HCT116 (cell line): ENCODE measurements at regions not wholly inside any gene's neighbourhood (a gene's known extent, or its start where the extent isn't known, plus 50 kb on each side); places are given as distances from the start of the nearest gene placed in this dataset.

Source experiments
- ATAC-seq: fragments of 200-7000 bp; cut with Tn5 transposase; 2 replicates; pipeline ENCODE4 v1.9.1; 2020; ENCODE audit warnings: mild to moderate bottlenecking, moderate library complexity
- BruUV-seq: library from RNA; stranded (reverse); fragments of 400-500 nt; replicated peaks from 2 replicates; lab custom pipeline; 2021; lab: Mats Ljungman, UMichigan
- CTCF ChIA-PET: fragments of 300-600 bp; sonication (Branson Sonifier 250); formaldehyde crosslinking; loops from one replicate; lab custom pipeline; 2021; ENCODE audit warnings: antibody characterized with exemption; lab: Charles Lee
- POLR2A ChIA-PET: fragments of 300-600, 350-600 bp; sonication (Branson Sonifier 250); formaldehyde crosslinking; loops from one replicate; lab custom pipeline; 2021; ENCODE audit warnings: antibody characterized with exemption; lab: Charles Lee
- RAD21 ChIA-PET, 2 experiments: fragments of 300-600 bp; sonication (Branson Sonifier 250); formaldehyde crosslinking; loops; one replicate each; lab custom pipeline; 2023; ENCODE audit warnings: low total read pairs in 2 of 2; ENCODE audit not compliant: uncharacterized antibody in 2 of 2, unreplicated experiment in 2 of 2, low non-redundant PET in 1 of 2; lab: Charles Lee
- DNase-seq: peaks from one replicate; pipeline ENCODE4 v3.0.0-alpha.2; 2010; ENCODE audit warnings: low read depth, low spot score
- H2AFZ ChIP-seq: fragments of 200-600 bp; shearing (Covaris generic), sonication (generic); 2 replicates; pipeline ENCODE4 v1.6.1; 2017; ENCODE audit warnings: low read depth, mixed run types, mixed read lengths, antibody characterized with exemption, low read length; ENCODE audit not compliant: poor library complexity, severe bottlenecking
- H3K27ac ChIP-seq: 2 replicates; pipeline ENCODE4 v1.5.1; 2012; ENCODE audit warnings: low read depth, low read length
- H3K27me3 ChIP-seq: fragments of 200-600 bp; sonication (generic); 2 replicates; pipeline ENCODE4 v1.6.1; 2016; ENCODE audit warnings: mixed run types, low read length, mixed read lengths; ENCODE audit not compliant: insufficient read depth
- H3K36me3 ChIP-seq, 2 experiments: fragments of 200-500 bp in 1 of 2; fragments of 200-600 bp in 1 of 2; sonication (Bioruptor generic) in 1 of 2; sonication (generic) in 1 of 2; 2 replicates each; pipeline versions ENCODE4 v1.5.1 to v1.6.1; 2014 to 2016; ENCODE audit warnings: low read length in 2 of 2, inconsistent platforms in 1 of 2, mixed read lengths in 1 of 2, mixed run types in 1 of 2; ENCODE audit not compliant: insufficient read depth in 2 of 2, control insufficient read depth in 1 of 2
- H3K4me1 ChIP-seq, 2 experiments: fragments of 200-600 bp in 1 of 2; sonication (generic) in 1 of 2; 2 replicates each; pipeline versions ENCODE4 v1.5.1 to v1.6.1; 2012 to 2017; ENCODE audit warnings: low read length in 2 of 2, inconsistent platforms in 1 of 2, mild to moderate bottlenecking in 1 of 2, mixed read lengths in 1 of 2, mixed run types in 1 of 2, moderate library complexity in 1 of 2; ENCODE audit not compliant: insufficient read depth in 2 of 2, control insufficient read depth in 1 of 2
- H3K4me2 ChIP-seq: fragments of 200-600 bp; sonication (generic); 2 replicates; pipeline ENCODE4 v1.6.1; 2017; ENCODE audit warnings: mixed run types, low read length, mixed read lengths
- H3K4me3 ChIP-seq, 2 experiments: fragments of 200-600 bp in 1 of 2; sonication (generic) in 1 of 2; replicated peaks in 1 of 2; 2 replicates each; pipeline ENCODE4 v1.5.1; 2011 to 2016; ENCODE audit warnings: low read length in 2 of 2, control low read depth in 1 of 2, low read depth in 1 of 2, mild to moderate bottlenecking in 1 of 2, mixed read lengths in 1 of 2, mixed run types in 1 of 2
- H3K79me2 ChIP-seq: fragments of 200-600 bp; sonication (generic); 2 replicates; pipeline ENCODE4 v1.6.1; 2017; ENCODE audit warnings: mild to moderate bottlenecking, mixed run types, low read length, moderate library complexity, mixed read lengths; ENCODE audit not compliant: insufficient read depth
- H3K9ac ChIP-seq: fragments of 200-600 bp; sonication (generic); 2 replicates; pipeline ENCODE4 v1.6.1; 2016; ENCODE audit warnings: low read length, mixed read lengths
- H3K9me2 ChIP-seq: fragments of 200-600 bp; sonication (generic), shearing (Covaris generic); 2 replicates; pipeline ENCODE4 v1.6.1; 2017; ENCODE audit warnings: mixed run types, mild to moderate bottlenecking, moderate library complexity; ENCODE audit not compliant: insufficient read depth
- H3K9me3 ChIP-seq, 2 experiments: fragments of 200-500 bp in 1 of 2; fragments of 200-600 bp in 1 of 2; sonication (Bioruptor generic) in 1 of 2; sonication (generic) in 1 of 2; 2 replicates each; pipeline ENCODE4 v1.6.1; 2014 to 2017; ENCODE audit warnings: low read length in 2 of 2, mixed read lengths in 2 of 2, inconsistent platforms in 1 of 2, low read depth in 1 of 2, mild to moderate bottlenecking in 1 of 2, mixed run types in 1 of 2, moderate library complexity in 1 of 2; ENCODE audit not compliant: control insufficient read depth in 1 of 2, insufficient read depth in 1 of 2
- H4K20me1 ChIP-seq: fragments of 200-600 bp; sonication (generic), shearing (Covaris generic); 2 replicates; pipeline ENCODE4 v1.6.1; 2017; ENCODE audit warnings: mixed run types, mild to moderate bottlenecking, moderate library complexity; ENCODE audit not compliant: insufficient read depth
- ATF3 ChIP-seq: IDR thresholded peaks from 2 replicates; pipeline ENCODE4 v1.6.1; 2012
- CEBPB ChIP-seq: IDR thresholded peaks from 2 replicates; pipeline ENCODE4 v1.6.1; 2012; ENCODE audit warnings: low read depth
- EGR1 ChIP-seq: IDR thresholded peaks from 2 replicates; pipeline ENCODE4 v1.6.1; 2012; ENCODE audit warnings: low read depth
- EZH2phosphoT487 ChIP-seq: fragments of 200-600 bp; IDR thresholded peaks from 2 replicates; pipeline ENCODE4 v1.6.1; 2018; ENCODE audit warnings: antibody characterized with exemption, borderline replicate concordance
- FOSL1 ChIP-seq: IDR thresholded peaks from 2 replicates; pipeline ENCODE4 v1.6.1; 2012; ENCODE audit warnings: low read depth
- POLR2A ChIP-seq: IDR thresholded peaks from 2 replicates; pipeline ENCODE4 v1.7.0; 2011; ENCODE audit warnings: borderline replicate concordance; ENCODE audit not compliant: insufficient read depth, insufficient read length; ENCODE audit errors: extremely low read depth
- SP1 ChIP-seq: IDR thresholded peaks from 2 replicates; pipeline ENCODE4 v1.6.1; 2012; ENCODE audit warnings: low read depth
- ZNF274 ChIP-seq: fragments of 200-500 bp; sonication (Bioruptor generic); IDR thresholded peaks from 2 replicates; pipeline ENCODE4 v1.6.1; 2014; ENCODE audit warnings: mild to moderate bottlenecking, low read depth, low read length, inconsistent platforms
- intact Hi-C: fragments of 100-400 bp; cut with micrococcal nuclease; formaldehyde crosslinking; loops from 2 replicates; pipeline ENCODE4 v1.10.0; 2022
- TF ChIP-seq, protein P1 (sequence below): IDR thresholded peaks from 2 replicates; pipeline ENCODE4 v1.6.1; 2012; ENCODE audit warnings: low read depth
- TF ChIP-seq, protein P2 (sequence below): IDR thresholded peaks from 2 replicates; pipeline ENCODE4 v1.6.1; 2011; ENCODE audit warnings: mild to moderate bottlenecking, low read length, moderate library complexity; ENCODE audit not compliant: insufficient replicate concordance; ENCODE audit errors: extremely low read depth
- TF ChIP-seq, protein P3 (sequence below): IDR thresholded peaks from 2 replicates; pipeline ENCODE4 v1.6.1; 2012

DNA sequence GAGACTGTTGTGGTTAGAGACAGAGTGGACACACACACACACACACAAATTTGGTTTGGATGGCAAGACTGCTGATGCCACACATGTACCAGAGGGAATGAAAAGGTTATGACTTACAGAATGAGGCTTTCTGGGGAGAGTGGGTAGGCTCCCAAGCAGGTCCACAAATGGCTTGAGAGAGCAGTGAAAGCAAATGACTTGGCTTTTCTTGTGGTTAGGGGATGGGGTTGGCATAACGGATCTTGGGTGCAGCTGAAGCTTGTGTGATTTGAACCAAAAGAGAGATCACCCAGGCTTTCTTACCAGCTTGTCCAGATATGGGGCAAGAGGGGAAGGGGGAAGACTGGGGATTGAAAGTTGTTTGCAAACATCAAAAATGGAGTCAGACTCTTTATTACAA is 73.9 kb upstream of the OLIG3 start:
- Histone ChIP-seq H4K20me1 (no peaks in the 10 kb centered on the region), H3K4me1 (no peaks in the 10 kb centered on the region), H3K9me3 (no peaks in the 10 kb centered on the region), H3K4me2 (no peak overlapping the region), H3K79me2 (no peaks in the 10 kb centered on the region), H3K9me2 (no peaks in the 10 kb centered on the region), H3K27me3 (no peaks in the 10 kb centered on the region), H3K4me3 (no peak overlapping the region), H3K9ac (no peak overlapping the region), H3K36me3 (no peaks in the 10 kb centered on the region), H3K27ac (no peak overlapping the region), H2AFZ (no peak overlapping the region)
- intact Hi-C loops, result no loop called here
- ChIA-PET POLR2A (no interaction called here), RAD21 (no interaction called here), CTCF (no interaction called here)
- TF ChIP-seq FOSL1 (no peak), ZNF274 (no peak), EZH2phosphoT487 (no peak), EGR1 (no peak), CEBPB (no peak)
- TF ChIP-seq, protein P1, sequence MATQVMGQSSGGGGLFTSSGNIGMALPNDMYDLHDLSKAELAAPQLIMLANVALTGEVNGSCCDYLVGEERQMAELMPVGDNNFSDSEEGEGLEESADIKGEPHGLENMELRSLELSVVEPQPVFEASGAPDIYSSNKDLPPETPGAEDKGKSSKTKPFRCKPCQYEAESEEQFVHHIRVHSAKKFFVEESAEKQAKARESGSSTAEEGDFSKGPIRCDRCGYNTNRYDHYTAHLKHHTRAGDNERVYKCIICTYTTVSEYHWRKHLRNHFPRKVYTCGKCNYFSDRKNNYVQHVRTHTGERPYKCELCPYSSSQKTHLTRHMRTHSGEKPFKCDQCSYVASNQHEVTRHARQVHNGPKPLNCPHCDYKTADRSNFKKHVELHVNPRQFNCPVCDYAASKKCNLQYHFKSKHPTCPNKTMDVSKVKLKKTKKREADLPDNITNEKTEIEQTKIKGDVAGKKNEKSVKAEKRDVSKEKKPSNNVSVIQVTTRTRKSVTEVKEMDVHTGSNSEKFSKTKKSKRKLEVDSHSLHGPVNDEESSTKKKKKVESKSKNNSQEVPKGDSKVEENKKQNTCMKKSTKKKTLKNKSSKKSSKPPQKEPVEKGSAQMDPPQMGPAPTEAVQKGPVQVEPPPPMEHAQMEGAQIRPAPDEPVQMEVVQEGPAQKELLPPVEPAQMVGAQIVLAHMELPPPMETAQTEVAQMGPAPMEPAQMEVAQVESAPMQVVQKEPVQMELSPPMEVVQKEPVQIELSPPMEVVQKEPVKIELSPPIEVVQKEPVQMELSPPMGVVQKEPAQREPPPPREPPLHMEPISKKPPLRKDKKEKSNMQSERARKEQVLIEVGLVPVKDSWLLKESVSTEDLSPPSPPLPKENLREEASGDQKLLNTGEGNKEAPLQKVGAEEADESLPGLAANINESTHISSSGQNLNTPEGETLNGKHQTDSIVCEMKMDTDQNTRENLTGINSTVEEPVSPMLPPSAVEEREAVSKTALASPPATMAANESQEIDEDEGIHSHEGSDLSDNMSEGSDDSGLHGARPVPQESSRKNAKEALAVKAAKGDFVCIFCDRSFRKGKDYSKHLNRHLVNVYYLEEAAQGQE, result no peak
- ATAC-seq, result no peak
- no TSS peak for BruUV-seq
- DNase-seq, result no peak

DNA sequence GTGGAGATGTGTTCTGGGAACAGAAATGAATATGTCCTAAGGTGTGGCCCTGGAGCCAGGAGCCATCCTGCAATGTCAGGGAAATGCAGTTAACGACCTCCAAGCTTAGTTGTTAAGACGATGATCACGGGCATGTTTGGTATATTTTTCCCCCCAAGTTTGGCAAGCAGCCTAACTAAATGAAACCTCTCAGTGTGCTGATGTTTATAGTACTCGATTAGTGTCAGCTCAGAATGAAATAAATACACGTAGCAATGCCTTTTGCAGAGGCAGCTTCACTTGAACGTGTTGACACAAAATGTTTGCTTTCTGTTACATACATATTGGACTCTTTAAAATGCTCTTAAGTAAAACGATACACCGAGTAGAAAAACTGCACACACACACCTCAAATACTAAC is 76.2 kb upstream of the OLIG3 start:
- H3K27me3 ChIP-seq, result 0 out of 2 replicates have a peak, but pooled peaks cover 7% of the 10 kb centered on the region
- CTCF ChIA-PET, result interaction anchor here (1.6 kb wide), 1 partner anchor 11 kb away, joined by 6 read pairs; no protein-coding TSS in a partner anchor
- intact Hi-C loops, result no loop called here

More for the DNA sequence above, 76.2 kb upstream of the OLIG3 start:
- ChIA-PET POLR2A (no interaction called here), RAD21 (no interaction called here)
- Histone ChIP-seq H3K79me2 (no peaks in the 10 kb centered on the region), H2AFZ (no peak overlapping the region), H3K4me2 (no peak overlapping the region), H3K4me1 (no peaks in the 10 kb centered on the region), H3K9me2 (no peaks in the 10 kb centered on the region), H3K9me3 (no peaks in the 10 kb centered on the region), H3K36me3 (no peaks in the 10 kb centered on the region), H3K9ac (no peak overlapping the region), H3K27ac (no peak overlapping the region), H4K20me1 (no peaks in the 10 kb centered on the region), H3K4me3 (no peak overlapping the region)
- ATAC-seq, result no peak
- no TSS peak for BruUV-seq
- no peak for DNase-seq
- TF ChIP-seq ATF3 (no peak), POLR2A (no peak), SP1 (no peak)
- TF ChIP-seq, protein P2, sequence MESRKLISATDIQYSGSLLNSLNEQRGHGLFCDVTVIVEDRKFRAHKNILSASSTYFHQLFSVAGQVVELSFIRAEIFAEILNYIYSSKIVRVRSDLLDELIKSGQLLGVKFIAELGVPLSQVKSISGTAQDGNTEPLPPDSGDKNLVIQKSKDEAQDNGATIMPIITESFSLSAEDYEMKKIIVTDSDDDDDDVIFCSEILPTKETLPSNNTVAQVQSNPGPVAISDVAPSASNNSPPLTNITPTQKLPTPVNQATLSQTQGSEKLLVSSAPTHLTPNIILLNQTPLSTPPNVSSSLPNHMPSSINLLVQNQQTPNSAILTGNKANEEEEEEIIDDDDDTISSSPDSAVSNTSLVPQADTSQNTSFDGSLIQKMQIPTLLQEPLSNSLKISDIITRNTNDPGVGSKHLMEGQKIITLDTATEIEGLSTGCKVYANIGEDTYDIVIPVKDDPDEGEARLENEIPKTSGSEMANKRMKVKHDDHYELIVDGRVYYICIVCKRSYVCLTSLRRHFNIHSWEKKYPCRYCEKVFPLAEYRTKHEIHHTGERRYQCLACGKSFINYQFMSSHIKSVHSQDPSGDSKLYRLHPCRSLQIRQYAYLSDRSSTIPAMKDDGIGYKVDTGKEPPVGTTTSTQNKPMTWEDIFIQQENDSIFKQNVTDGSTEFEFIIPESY, result no peak
- TF ChIP-seq, protein P3, sequence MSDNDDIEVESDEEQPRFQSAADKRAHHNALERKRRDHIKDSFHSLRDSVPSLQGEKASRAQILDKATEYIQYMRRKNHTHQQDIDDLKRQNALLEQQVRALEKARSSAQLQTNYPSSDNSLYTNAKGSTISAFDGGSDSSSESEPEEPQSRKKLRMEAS, result no peak
- TF ChIP-seq, protein P1, result no peak
